ENCODE measurements at regions not wholly inside any gene's neighbourhood (a gene's known extent, or its start where the extent isn't known, plus 50 kb on each side); places are given as distances from the start of the nearest gene placed in this dataset.

GRCh38 chr5:60365001-60365400, 335.0 kb downstream of the DEPDC1B start:
- no peak for TF ChIP-seq EZH2 (IDR thresholded peaks at IDR 0.05; ENCODE audit: insufficient read depth, poor library complexity, severe bottlenecking)
- TF ChIP-seq EZH2phosphoT487 (IDR thresholded peaks at IDR 0.05; ENCODE audit: insufficient read depth, low read depth) = no peak

Measured in GM23248 (cell line).